Heart left ventricle (tissue), 13 donors: ENCODE measurements at regions not wholly inside any gene's neighbourhood (a gene's known extent, or its start where the extent isn't known, plus 50 kb on each side); places are given as distances from the start of the nearest gene placed in this dataset.

ENCODE experiments used
- CTCF ChIP-seq, 12 donors: fragments of 200-600 bp; sonication (generic) in 4 of 12; IDR thresholded peaks; one replicate each; pipeline versions ENCODE4 v1.5.0 to v1.8.0; 2018 to 2022; ENCODE audit warnings: antibody characterized with exemption in 12 of 12, mild to moderate bottlenecking in 5 of 12
- POLR2A ChIP-seq, 2 donors: fragments of 450-650 bp; IDR thresholded peaks; one replicate each; pipeline ENCODE4 v1.6.1; 2017; ENCODE audit warnings: antibody characterized with exemption in 2 of 2, mild to moderate bottlenecking in 2 of 2, moderate library complexity in 2 of 2
- donor health status: ischemic (EF 13 %, LVEDD 7.1; RV severe dilation, severe dysfunction).
- donor health status: DM: no; HTN: yes; CAD: no.
- donor health status: DM: no; HTN: no; CAD: no.
- donor health status: ischemic (EF 25% LVEDD 6.9; RV normal size, moderate dysfunction).
- donor health status: ischemic (EF 25% LVEDD 5.7; RV mildly dilated, moderate dysfunction).
- donor health status: ischemic (EF 35%, LVEDD 5.7; RV mildly dilated, moderate dysfunction).
- donor health status: nonischemic (EF 11% LVEDD 7.7; RV severe dilation, severe dysfunction).
- donor health status: DM: yes; HTN: yes; CAD: no.
- donor health status: PGD.
- donor health status: ischemic (EF 29% LVEDD 5.4; RV normal size, mild dysfunction).
- donor health status: nonischemic (EF 23%, LVEDD 6.1; RV moderate dilation, normal function).

GRCh38 chr21:27771938-27772483 lies 805.1 kb upstream of the ADAMTS5 start:
- TF ChIP-seq CTCF (IDR thresholded peaks at IDR 0.05) (no peak), POLR2A (IDR thresholded peaks at IDR 0.05) (no peak)
